Peyer's patch (tissue), 4 donors: ENCODE measurements at regions not wholly inside any gene's neighbourhood (a gene's known extent, or its start where the extent isn't known, plus 50 kb on each side); places are given as distances from the start of the nearest gene placed in this dataset.

Experiments
- POLR2A ChIP-seq, 2 donors: fragments of 450-650 bp; IDR thresholded peaks; one replicate each; pipeline ENCODE4 v1.5.1; 2017; ENCODE audit warnings: antibody characterized with exemption in 2 of 2, mild to moderate bottlenecking in 2 of 2, moderate library complexity in 2 of 2
- TF ChIP-seq, protein P1 (sequence below), 6 experiments: fragments of 450-650 bp in 4 of 6; fragments of 200-600 bp in 2 of 6; sonication (generic) in 1 of 6; IDR thresholded peaks; one replicate each; pipeline ENCODE4 v1.5.1; 2017 to 2019; ENCODE audit warnings: antibody characterized with exemption in 6 of 6, mild to moderate bottlenecking in 3 of 6, moderate library complexity in 1 of 6

DNA sequence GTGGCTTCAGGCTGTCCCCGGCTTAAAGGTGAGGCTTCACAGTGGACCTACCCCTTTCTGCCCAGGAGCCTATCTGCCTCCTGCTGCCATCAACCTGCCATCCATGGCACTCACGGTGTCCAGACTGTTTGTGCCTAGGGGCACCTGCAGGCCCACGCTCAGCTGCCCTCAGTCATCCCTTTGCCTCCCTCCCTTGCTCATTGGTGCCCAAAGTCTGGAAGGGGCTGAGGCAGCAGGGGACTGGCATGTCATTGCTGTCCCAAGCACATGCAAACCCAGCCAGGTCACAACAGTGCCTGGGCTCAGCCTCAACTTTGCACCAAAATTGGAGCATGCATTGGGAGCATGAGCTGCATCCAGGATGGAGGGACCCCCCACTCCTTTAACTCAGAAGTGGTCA, 1142.7 kb upstream of the NCAM2 start:
- TF ChIP-seq, protein P1, sequence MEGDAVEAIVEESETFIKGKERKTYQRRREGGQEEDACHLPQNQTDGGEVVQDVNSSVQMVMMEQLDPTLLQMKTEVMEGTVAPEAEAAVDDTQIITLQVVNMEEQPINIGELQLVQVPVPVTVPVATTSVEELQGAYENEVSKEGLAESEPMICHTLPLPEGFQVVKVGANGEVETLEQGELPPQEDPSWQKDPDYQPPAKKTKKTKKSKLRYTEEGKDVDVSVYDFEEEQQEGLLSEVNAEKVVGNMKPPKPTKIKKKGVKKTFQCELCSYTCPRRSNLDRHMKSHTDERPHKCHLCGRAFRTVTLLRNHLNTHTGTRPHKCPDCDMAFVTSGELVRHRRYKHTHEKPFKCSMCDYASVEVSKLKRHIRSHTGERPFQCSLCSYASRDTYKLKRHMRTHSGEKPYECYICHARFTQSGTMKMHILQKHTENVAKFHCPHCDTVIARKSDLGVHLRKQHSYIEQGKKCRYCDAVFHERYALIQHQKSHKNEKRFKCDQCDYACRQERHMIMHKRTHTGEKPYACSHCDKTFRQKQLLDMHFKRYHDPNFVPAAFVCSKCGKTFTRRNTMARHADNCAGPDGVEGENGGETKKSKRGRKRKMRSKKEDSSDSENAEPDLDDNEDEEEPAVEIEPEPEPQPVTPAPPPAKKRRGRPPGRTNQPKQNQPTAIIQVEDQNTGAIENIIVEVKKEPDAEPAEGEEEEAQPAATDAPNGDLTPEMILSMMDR (IDR thresholded peaks at IDR 0.05), result no peak
- no peak for TF ChIP-seq POLR2A (IDR thresholded peaks at IDR 0.05)
